HG02943 (cell line): ENCODE measurements at regions not wholly inside any gene's neighbourhood (a gene's known extent, or its start where the extent isn't known, plus 50 kb on each side); places are given as distances from the start of the nearest gene placed in this dataset.

Experiments used
- ATAC-seq: cut with Tn5 transposase; IDR thresholded peaks from one replicate; pipeline ENCODE4 v1.9.1; 2021; ENCODE audit warnings: mild to moderate bottlenecking, low read depth, moderate library complexity; ENCODE audit not compliant: unreplicated experiment

- no peak for ATAC-seq
These were observed 338.6 kb downstream of the AACS start for GRCh38 chr12:125403843-125404242.

- ATAC-seq, result no peak
These were observed 340.9 kb downstream of the AACS start for GRCh38 chr12:125406131-125406530.

GRCh38 chr12:125408718-125409117, 343.5 kb downstream of the AACS start:
- ATAC-seq, result no peak

GRCh38 chr12:125412506-125412905, 347.3 kb downstream of the AACS start:
- no peak for ATAC-seq

- ATAC-seq, result no peak
These were observed 352.2 kb downstream of the AACS start for GRCh38 chr12:125417446-125417845.

- peak; percentile 71 for ATAC-seq
These were observed 353.8 kb downstream of the AACS start for GRCh38 chr12:125418902-125419564.

GRCh38 chr12:125424909-125425308, 359.7 kb downstream of the AACS start:
- no peak for ATAC-seq

GRCh38 chr12:125431516-125431915, 366.3 kb downstream of the AACS start:
- no peak for ATAC-seq

- ATAC-seq, result no peak
These were observed 368.9 kb downstream of the AACS start for GRCh38 chr12:125434131-125434530.

- peak; percentile 76 for ATAC-seq
These were observed 369.8 kb downstream of the AACS start for GRCh38 chr12:125434936-125435443.

GRCh38 chr12:125435871-125436270, 370.6 kb downstream of the AACS start:
- no peak for ATAC-seq

GRCh38 chr12:125436686-125437085, 371.5 kb downstream of the AACS start:
- ATAC-seq, result no peak

- no peak for ATAC-seq
These were observed 375.2 kb downstream of the AACS start for GRCh38 chr12:125440399-125440798.

- no peak for ATAC-seq
These were observed 378.1 kb downstream of the AACS start for GRCh38 chr12:125443341-125443740.

- no peak for ATAC-seq
These were observed 386.2 kb downstream of the AACS start for GRCh38 chr12:125451408-125451807.

GRCh38 chr12:125453751-125454150, 388.5 kb downstream of the AACS start:
- ATAC-seq, result no peak

GRCh38 chr12:125454291-125454690, 389.1 kb downstream of the AACS start:
- no peak for ATAC-seq

GRCh38 chr12:125454786-125455480, 389.7 kb downstream of the AACS start:
- ATAC-seq, result no peak

- no peak for ATAC-seq
These were observed 390.3 kb downstream of the AACS start for GRCh38 chr12:125455556-125455955.

- ATAC-seq, result no peak
These were observed 393.5 kb downstream of the AACS start for GRCh38 chr12:125458552-125459268.

GRCh38 chr12:125461831-125462230, 396.6 kb downstream of the AACS start:
- ATAC-seq, result no peak
